Peyer's patch (tissue), 4 donors: ENCODE measurements at regions not wholly inside any gene's neighbourhood (a gene's known extent, or its start where the extent isn't known, plus 50 kb on each side); places are given as distances from the start of the nearest gene placed in this dataset.

Source experiments
- CTCF ChIP-seq, 6 experiments: fragments of 450-650 bp in 4 of 6; fragments of 200-600 bp in 2 of 6; sonication (generic) in 1 of 6; IDR thresholded peaks; one replicate each; pipeline ENCODE4 v1.5.1; 2017 to 2019; ENCODE audit warnings: antibody characterized with exemption in 6 of 6, mild to moderate bottlenecking in 3 of 6, moderate library complexity in 1 of 6
- POLR2A ChIP-seq, 2 donors: fragments of 450-650 bp; IDR thresholded peaks; one replicate each; pipeline ENCODE4 v1.5.1; 2017; ENCODE audit warnings: antibody characterized with exemption in 2 of 2, mild to moderate bottlenecking in 2 of 2, moderate library complexity in 2 of 2

- no peak for TF ChIP-seq CTCF (IDR thresholded peaks at IDR 0.05)
- TF ChIP-seq POLR2A (IDR thresholded peaks at IDR 0.05), result no peak
These were observed 600.7 kb upstream of the ID2 start for GRCh38 chr2:8081130-8081529.
